ENCODE measurements at regions not wholly inside any gene's neighbourhood (a gene's known extent, or its start where the extent isn't known, plus 50 kb on each side); places are given as distances from the start of the nearest gene placed in this dataset.

DNA sequence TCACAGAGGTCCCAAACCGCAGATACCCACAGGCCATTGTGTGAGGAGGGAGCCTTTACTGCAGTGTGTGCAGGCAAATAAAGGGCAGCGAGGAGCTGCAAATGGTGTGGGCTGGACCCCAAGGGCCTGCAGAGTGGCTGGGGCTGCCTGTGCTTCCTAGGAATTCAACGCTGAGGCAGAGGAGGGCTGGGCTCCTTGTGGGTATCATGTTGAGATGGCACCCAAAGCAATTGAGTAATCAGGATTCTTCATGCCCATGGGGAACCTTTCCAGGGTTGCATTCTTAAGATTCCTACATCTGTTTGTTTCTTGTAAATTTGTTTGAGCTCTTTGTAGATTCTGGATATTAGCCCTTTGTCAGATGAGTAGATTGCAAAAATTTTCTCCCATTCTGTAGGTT, 85.4 kb upstream of the LIPC start:
- intact Hi-C loops (cut with DNase I): no loop called here
- TF ChIP-seq, protein P1, sequence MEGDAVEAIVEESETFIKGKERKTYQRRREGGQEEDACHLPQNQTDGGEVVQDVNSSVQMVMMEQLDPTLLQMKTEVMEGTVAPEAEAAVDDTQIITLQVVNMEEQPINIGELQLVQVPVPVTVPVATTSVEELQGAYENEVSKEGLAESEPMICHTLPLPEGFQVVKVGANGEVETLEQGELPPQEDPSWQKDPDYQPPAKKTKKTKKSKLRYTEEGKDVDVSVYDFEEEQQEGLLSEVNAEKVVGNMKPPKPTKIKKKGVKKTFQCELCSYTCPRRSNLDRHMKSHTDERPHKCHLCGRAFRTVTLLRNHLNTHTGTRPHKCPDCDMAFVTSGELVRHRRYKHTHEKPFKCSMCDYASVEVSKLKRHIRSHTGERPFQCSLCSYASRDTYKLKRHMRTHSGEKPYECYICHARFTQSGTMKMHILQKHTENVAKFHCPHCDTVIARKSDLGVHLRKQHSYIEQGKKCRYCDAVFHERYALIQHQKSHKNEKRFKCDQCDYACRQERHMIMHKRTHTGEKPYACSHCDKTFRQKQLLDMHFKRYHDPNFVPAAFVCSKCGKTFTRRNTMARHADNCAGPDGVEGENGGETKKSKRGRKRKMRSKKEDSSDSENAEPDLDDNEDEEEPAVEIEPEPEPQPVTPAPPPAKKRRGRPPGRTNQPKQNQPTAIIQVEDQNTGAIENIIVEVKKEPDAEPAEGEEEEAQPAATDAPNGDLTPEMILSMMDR (IDR thresholded peaks at IDR 0.05): no peak
- TF ChIP-seq EP300 (IDR thresholded peaks at IDR 0.05) (no peak), POLR2A (IDR thresholded peaks at IDR 0.05) (no peak)
- H3K36me3 ChIP-seq: no peaks in the 10 kb centered on the region
- H3K27ac ChIP-seq: no peak overlapping the region
- H3K9me3 ChIP-seq: no peaks in the 10 kb centered on the region
- H3K4me3 ChIP-seq: no peak overlapping the region
- H3K27me3 ChIP-seq: no peaks in the 10 kb centered on the region
- no peaks in the 10 kb centered on the region for H3K4me1 ChIP-seq (ENCODE audit: insufficient read depth)
- 95 to 97% (median 96%) methylated on average over 3 of the region's 3 CpGs for WGBS, 3 donors
- DNase-seq: no peak

DNA sequence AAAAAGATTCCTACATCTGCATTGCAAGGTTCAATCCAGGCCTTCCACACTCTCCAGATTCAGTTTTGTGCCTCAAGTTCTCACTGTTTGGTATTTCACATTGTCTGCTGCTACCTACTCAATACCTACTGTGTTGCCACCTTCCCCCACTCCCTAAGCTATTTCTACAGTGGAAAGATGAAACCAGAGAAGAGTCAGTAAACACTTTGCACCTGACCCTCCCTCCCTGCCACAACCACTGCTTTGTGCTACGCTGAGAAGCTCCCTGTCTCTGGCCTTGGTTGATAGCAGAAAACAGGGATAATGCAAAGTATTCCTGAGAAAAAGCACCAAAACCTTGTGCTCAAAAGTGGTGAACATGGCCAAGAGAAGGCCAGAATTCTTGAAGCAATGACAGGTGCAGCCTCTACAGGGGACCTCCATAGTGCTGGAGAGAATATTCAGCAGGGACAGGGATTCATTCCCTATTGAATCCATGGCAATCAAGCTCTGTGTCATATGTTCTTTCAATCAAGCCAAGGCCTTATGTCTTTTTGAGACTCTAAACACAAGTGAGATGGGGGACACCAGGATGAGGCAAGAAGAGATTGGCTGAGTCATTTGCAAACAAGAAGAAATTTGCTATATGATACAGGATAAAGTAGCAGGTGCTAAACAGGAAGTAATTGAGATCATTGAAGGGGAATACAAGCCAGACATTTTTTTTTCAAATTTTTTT, 83.5 kb upstream of the LIPC start:
- TF ChIP-seq POLR2A (IDR thresholded peaks at IDR 0.05) (no peak), EP300 (IDR thresholded peaks at IDR 0.05) (no peak)
- TF ChIP-seq, protein P1 (IDR thresholded peaks at IDR 0.05): no peak
- H3K27me3 ChIP-seq: no peaks in the 10 kb centered on the region
- WGBS, 3 donors: 77 to 91% (median 89%) methylated on average over 1 of the region's 1 CpG
- no peak overlapping the region for H3K27ac ChIP-seq
- H3K9me3 ChIP-seq: no peaks in the 10 kb centered on the region
- intact Hi-C loops (cut with DNase I): no loop called here
- DNase-seq: no peak
- H3K4me3 ChIP-seq: no peak overlapping the region
- no peaks in the 10 kb centered on the region for H3K36me3 ChIP-seq
- H3K4me1 ChIP-seq (ENCODE audit: insufficient read depth): no peaks in the 10 kb centered on the region

DNA sequence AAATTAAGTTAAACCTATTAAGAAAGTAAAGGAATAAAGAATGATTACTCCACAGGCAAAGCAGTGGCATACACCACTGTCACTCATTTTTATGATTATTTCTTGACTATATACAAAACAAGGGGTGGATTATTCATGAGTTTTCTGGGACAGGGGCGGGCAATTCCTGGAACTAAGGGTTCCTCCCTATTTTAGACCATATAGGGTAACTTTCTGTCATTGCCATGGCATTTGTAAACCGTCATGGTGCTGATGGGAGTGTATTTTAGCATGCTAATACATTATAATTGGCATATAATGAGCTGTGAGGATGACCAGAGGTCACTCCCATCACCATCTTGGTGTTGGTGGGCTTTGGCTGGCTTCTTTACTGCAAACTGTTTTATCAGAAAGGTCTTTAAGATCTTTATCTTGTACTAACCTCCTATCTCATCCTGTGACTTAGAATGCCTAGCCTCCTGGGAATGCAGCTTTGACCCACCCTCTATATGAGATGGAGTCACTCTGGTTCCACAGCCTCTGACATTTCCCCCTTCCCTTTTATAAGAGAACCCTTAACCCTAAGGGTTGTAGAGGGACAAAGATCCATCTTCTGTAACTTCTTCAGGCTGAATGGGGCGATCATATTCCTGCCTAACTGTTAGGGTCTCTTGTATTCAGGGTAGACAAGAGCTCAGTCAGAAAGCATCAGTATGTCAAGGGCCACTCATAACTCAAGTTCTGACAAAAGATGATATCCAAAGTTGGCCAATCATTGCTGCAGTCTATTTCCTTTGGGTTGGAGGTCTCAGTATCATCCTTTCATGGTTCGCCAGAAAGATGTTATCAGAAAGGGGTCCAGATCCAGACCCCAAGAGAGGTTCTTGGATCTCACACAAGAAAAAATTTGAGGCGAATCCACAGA, 79.5 kb upstream of the LIPC start:
- TF ChIP-seq EP300 (IDR thresholded peaks at IDR 0.05): no peak
- TF ChIP-seq POLR2A (IDR thresholded peaks at IDR 0.05): no peak
- TF ChIP-seq, protein P1 (IDR thresholded peaks at IDR 0.05): no peak
- intact Hi-C loops (cut with DNase I): no loop called here
- 88 to 92% (median 91%) methylated on average over 5 of the region's 5 CpGs for WGBS, 3 donors

DNA sequence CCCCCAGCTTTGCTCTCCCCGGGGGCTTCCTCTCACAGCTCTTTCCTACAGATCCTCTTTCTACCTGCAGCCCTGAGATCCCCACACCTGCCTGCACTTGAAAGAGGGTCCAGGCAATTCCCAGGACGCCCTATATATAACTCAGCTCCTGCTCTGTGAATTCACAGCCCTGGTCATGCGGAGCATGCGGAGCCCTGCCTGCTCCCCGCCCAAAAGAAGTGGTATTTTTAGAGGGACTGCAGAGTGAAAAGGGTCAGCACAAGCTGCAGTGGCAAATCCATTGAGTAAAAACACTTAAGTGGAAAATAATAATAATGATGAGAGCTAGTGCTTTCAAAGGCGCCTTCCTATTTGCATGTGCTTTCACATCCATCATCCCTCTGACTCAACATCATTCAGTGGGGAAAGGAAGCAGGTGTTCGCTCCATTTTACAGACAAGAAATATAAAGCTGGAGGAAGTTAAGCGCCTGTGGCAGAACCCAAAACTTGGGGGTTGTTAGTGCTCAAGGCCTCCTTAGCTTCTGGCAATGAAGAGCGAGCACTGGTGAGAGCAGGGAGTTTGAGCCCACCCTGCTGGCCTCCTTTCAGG, 76.3 kb upstream of the LIPC start:
- Histone ChIP-seq H3K27me3 (no peaks in the 10 kb centered on the region), H3K9me3 (no peaks in the 10 kb centered on the region), H3K36me3 (no peaks in the 10 kb centered on the region), H3K4me3 (no peak overlapping the region), H3K27ac (no peak overlapping the region), H3K4me1 (ENCODE audit: insufficient read depth) (no peaks in the 10 kb centered on the region)
- DNase-seq: no peak
- no peak for TF ChIP-seq EP300 (IDR thresholded peaks at IDR 0.05)
- TF ChIP-seq, protein P1 (IDR thresholded peaks at IDR 0.05): no peak
- TF ChIP-seq POLR2A (IDR thresholded peaks at IDR 0.05): no peak
- 88 to 94% (median 88%) methylated on average over 9 of the region's 9 CpGs for WGBS, 3 donors
- intact Hi-C loops (cut with DNase I): no loop called here

More for the DNA sequence above, 79.5 kb upstream of the LIPC start:
- no peaks in the 10 kb centered on the region for H3K4me1 ChIP-seq (ENCODE audit: insufficient read depth)
- no peak overlapping the region for H3K27ac ChIP-seq
- no peaks in the 10 kb centered on the region for H3K9me3 ChIP-seq
- H3K36me3 ChIP-seq: no peaks in the 10 kb centered on the region
- H3K27me3 ChIP-seq: no peaks in the 10 kb centered on the region
- DNase-seq: no peak
- no peak overlapping the region for H3K4me3 ChIP-seq

Measured in ovary (tissue), 7 donors.